A549 (cell line): ENCODE measurements at regions not wholly inside any gene's neighbourhood (a gene's known extent, or its start where the extent isn't known, plus 50 kb on each side); places are given as distances from the start of the nearest gene placed in this dataset.
"Not testable (repeated sequence)": the region's sequence is repeated elsewhere in the genome, so short reads cannot be mapped to it uniquely, and the experiment has no call there.

ENCODE experiments used
- ATAC-seq, 2 experiments: fragments of 200-7000 bp in 1 of 2; fragments of >200 bp in 1 of 2; cut with Nextera tagmentation in 1 of 2; cut with Tn5 transposase in 1 of 2; 3 replicates each; pipeline versions ENCODE4 v1.8.0 to v1.9.1; 2018 to 2020; ENCODE audit warnings: mild to moderate bottlenecking in 1 of 2, moderate library complexity in 1 of 2
- CTCF ChIA-PET: fragments of 300-600 bp; sonication (Branson Sonifier 250); formaldehyde crosslinking; extraction: SDS; loops from one replicate; lab custom pipeline; 2021; ENCODE audit warnings: antibody characterized with exemption, inconsistent platforms; lab: Yijun Ruan, JAX
- POLR2A ChIA-PET: fragments of 350-600 bp; formaldehyde crosslinking; extraction: SDS; loops from one replicate; lab custom pipeline; 2021; ENCODE audit warnings: antibody characterized with exemption, inconsistent platforms; lab: Yijun Ruan, JAX
- DNase-seq, 2 experiments: peaks; one replicate each; pipeline versions ENCODE4 v3.0.0 to v3.0.0-alpha.2; 2011 to 2016; ENCODE audit warnings: low read depth in 1 of 2, low spot score in 1 of 2
- FAIRE-seq: peaks from 2 replicates; lab custom pipeline; 2011; peaks lifted over from hg19 to GRCh38; lab: Jason Lieb, UNC
- H3K27ac ChIP-seq, 2 experiments: fragments of >200 bp; sonication (Bioruptor Twin); formaldehyde crosslinking; 3 replicates each; pipeline ENCODE4 v1.5.1; 2016 to 2017
- H3K4me1 ChIP-seq: fragments of >200 bp; sonication (Bioruptor Twin); formaldehyde crosslinking; 3 replicates; pipeline ENCODE4 v1.6.1; 2016
- H3K4me2 ChIP-seq: fragments of >200 bp; sonication (Bioruptor Twin); formaldehyde crosslinking; 3 replicates; pipeline ENCODE4 v1.6.1; 2016
- H3K4me3 ChIP-seq: fragments of >200 bp; sonication (Bioruptor Twin); formaldehyde crosslinking; 3 replicates; pipeline ENCODE4 v1.5.1; 2016
- H3K9me3 ChIP-seq: fragments of >200 bp; sonication (Bioruptor Twin); formaldehyde crosslinking; 3 replicates; pipeline ENCODE4 v1.6.1; 2016
- CEBPB ChIP-seq, 2 experiments: fragments of >200 bp in 1 of 2; sonication (Bioruptor Twin) in 1 of 2; formaldehyde crosslinking in 1 of 2; IDR thresholded peaks; 2 replicates each; pipeline ENCODE4 v1.6.1; 2012 to 2016
- CHD4 ChIP-seq: fragments of 200-600 bp; sonication (generic); IDR thresholded peaks from 2 replicates; pipeline ENCODE4 v1.6.1; 2016; ENCODE audit warnings: antibody characterized with exemption, mild to moderate bottlenecking, borderline replicate concordance
- CTCF ChIP-seq: fragments of >200 bp; sonication (Bioruptor Twin); formaldehyde crosslinking; IDR thresholded peaks from 3 replicates; pipeline ENCODE4 v1.5.1; 2016
- EHF ChIP-seq: fragments of 250-450 bp; sonication (Bioruptor Pico); IDR thresholded peaks from 2 replicates; pipeline ENCODE4 v1.5.0; 2020; ENCODE audit warnings: mild to moderate bottlenecking
- EHMT2 ChIP-seq: fragments of 200-600 bp; sonication (generic); IDR thresholded peaks from 2 replicates; pipeline ENCODE4 v1.6.1; 2016; ENCODE audit warnings: antibody characterized with exemption, low read depth, mild to moderate bottlenecking, moderate library complexity
- ELK1 ChIP-seq: fragments of 150-350 bp; IDR thresholded peaks from 2 replicates; pipeline ENCODE4 v1.6.1; 2014; ENCODE audit warnings: low read depth, mild to moderate bottlenecking, low read length
- EP300 ChIP-seq, 2 experiments: fragments of >200 bp; sonication (Bioruptor Twin); formaldehyde crosslinking; IDR thresholded peaks; 2 replicates in 1 of 2; 3 replicates in 1 of 2; pipeline ENCODE4 v1.6.1; 2016 to 2017
- FOSB ChIP-seq: fragments of 250-450 bp; sonication (Bioruptor Pico); IDR thresholded peaks from 2 replicates; pipeline ENCODE4 v1.5.0; 2020; ENCODE audit warnings: mild to moderate bottlenecking, moderate library complexity
- FOXS1 ChIP-seq: fragments of 250-450 bp; sonication (Bioruptor Pico); IDR thresholded peaks from 2 replicates; pipeline ENCODE4 v1.5.0; 2020; ENCODE audit warnings: mild to moderate bottlenecking, moderate library complexity
- GATA3 ChIP-seq: IDR thresholded peaks from 2 replicates; pipeline ENCODE4 v1.6.1; 2012; ENCODE audit warnings: borderline replicate concordance
- HOXB13 ChIP-seq: fragments of 250-450 bp; sonication (Bioruptor Pico); IDR thresholded peaks from 2 replicates; pipeline ENCODE4 v1.5.0; 2020; ENCODE audit warnings: low read depth, mild to moderate bottlenecking, moderate library complexity
- HOXB5 ChIP-seq: fragments of 250-450 bp; sonication (Bioruptor Pico); IDR thresholded peaks from 2 replicates; pipeline ENCODE4 v1.5.0; 2020; ENCODE audit warnings: mild to moderate bottlenecking, moderate library complexity
- JUN ChIP-seq, 2 experiments: fragments of >200 bp; sonication (Bioruptor Twin); formaldehyde crosslinking; IDR thresholded peaks; 2 replicates in 1 of 2; 3 replicates in 1 of 2; pipeline ENCODE4 v1.6.1; 2016 to 2017
- JUNB ChIP-seq: fragments of >200 bp; sonication (Bioruptor Twin); formaldehyde crosslinking; IDR thresholded peaks from 2 replicates; pipeline ENCODE4 v1.6.1; 2016
- KDM5A ChIP-seq: fragments of 200-600 bp; sonication (generic); IDR thresholded peaks from 2 replicates; pipeline ENCODE4 v1.6.1; 2016; ENCODE audit warnings: antibody characterized with exemption, mild to moderate bottlenecking
- MAFK ChIP-seq: fragments of 450-650 bp; IDR thresholded peaks from 2 replicates; pipeline ENCODE4 v1.6.1; 2014; ENCODE audit not compliant: partially characterized antibody
- MAZ ChIP-seq: fragments of 150-350 bp; IDR thresholded peaks from 2 replicates; pipeline ENCODE4 v1.6.1; 2014; ENCODE audit warnings: antibody characterized with exemption, low read depth, low read length, borderline replicate concordance
- NR3C1 ChIP-seq: fragments of >200 bp; sonication (Bioruptor Twin); formaldehyde crosslinking; IDR thresholded peaks from 3 replicates; pipeline ENCODE4 v1.6.1; 2017
- PBX3 ChIP-seq: IDR thresholded peaks from 2 replicates; pipeline ENCODE4 v1.6.1; 2012
- POLR2A ChIP-seq: IDR thresholded peaks from 2 replicates; pipeline ENCODE4 v1.6.1; 2012; ENCODE audit warnings: mild to moderate bottlenecking, low read length
- RARB ChIP-seq: fragments of 250-450 bp; sonication (Bioruptor Pico); IDR thresholded peaks from 2 replicates; pipeline ENCODE4 v1.8.0; 2021; ENCODE audit warnings: mild to moderate bottlenecking, moderate library complexity
- RFX5 ChIP-seq: fragments of 450-650 bp; IDR thresholded peaks from 2 replicates; pipeline ENCODE4 v1.7.1; 2014; ENCODE audit warnings: antibody characterized with exemption, mild to moderate bottlenecking, moderate library complexity
- SREBF2 ChIP-seq: fragments of 450-650 bp; IDR thresholded peaks from 2 replicates; pipeline ENCODE4 v1.6.1; 2014; ENCODE audit warnings: mild to moderate bottlenecking, moderate library complexity
- TFCP2L1 ChIP-seq: fragments of 250-450 bp; sonication (Bioruptor Pico); IDR thresholded peaks from 2 replicates; pipeline ENCODE4 v1.5.0; 2021; ENCODE audit warnings: mild to moderate bottlenecking
- TP53 ChIP-seq: fragments of 250-450 bp; sonication (Bioruptor Pico); IDR thresholded peaks from 2 replicates; pipeline ENCODE4 v1.5.0; 2021; ENCODE audit warnings: mild to moderate bottlenecking, moderate library complexity
- WGBS: methylation state at CpG from one replicate; pipeline ENCODE4 v1.1.6; 2017; ENCODE audit errors: missing lambda C conversion rate; 5-methylcytosine and 5-hydroxymethylcytosine counted together

- FAIRE-seq (no peak), DNase-seq (no peak), ATAC-seq (no peak)
- CTCF ChIA-PET = no interaction called here
- Histone ChIP-seq H3K4me3 (no peak overlapping the region), H3K4me1 (no peaks in the 10 kb centered on the region; the same call in 2 of the 3 replicates), H3K4me2 (no peak overlapping the region), H3K9me3 (no peaks in the 10 kb centered on the region), H3K27ac (no peak overlapping the region)
- 53% methylated on average over 2 of the region's 2 CpGs for WGBS
- POLR2A ChIA-PET = no interaction called here
- TF ChIP-seq EP300 (IDR thresholded peaks at IDR 0.05) (no peak), RARB (CRISPR knock-in tag) (no peak), FOSB (CRISPR knock-in tag) (no peak), NR3C1 (no peak), TP53 (no peak), ELK1 (no peak), CTCF (no peak), HOXB13 (CRISPR knock-in tag) (no peak), JUN (IDR thresholded peaks at IDR 0.05) (no peak), TFCP2L1 (CRISPR knock-in tag) (no peak), PBX3 (no peak), CEBPB (IDR thresholded peaks at IDR 0.05) (no peak)
- TF ChIP-seq, all 56 proteins: peak for 0
Observed at GRCh38 chr6:126724821-126725220, 384.9 kb downstream of the CENPW start.

GRCh38 chr6:126726454-126726853 is 386.5 kb downstream of the CENPW start:
- WGBS = 34% methylated on average over 3 of the region's 7 CpGs
- POLR2A ChIA-PET, H3K4me1 ChIP-seq, DNase-seq, H3K4me3 ChIP-seq, ATAC-seq, H3K4me2 ChIP-seq, CTCF ChIA-PET, H3K9me3 ChIP-seq, FAIRE-seq, H3K27ac ChIP-seq: not testable (repeated sequence)

GRCh38 chr6:126738146-126738545 is 380.3 kb upstream of the RSPO3 start:
- no peaks in the 10 kb centered on the region for H3K9me3 ChIP-seq
- H3K4me2 ChIP-seq = no peak overlapping the region
- H3K27ac ChIP-seq = no peak overlapping the region
- no peaks in the 10 kb centered on the region for H3K4me1 ChIP-seq
- POLR2A ChIA-PET = no interaction called here
- CTCF ChIA-PET = no interaction called here
- WGBS = 88% methylated on average over 1 of the region's 1 CpG
- no peak for ATAC-seq
- TF ChIP-seq FOXS1 (no peak), HOXB5 (no peak), RFX5 (no peak), TFCP2L1 (CRISPR knock-in tag) (no peak), MAFK (no peak), HOXB13 (CRISPR knock-in tag) (no peak), FOSB (CRISPR knock-in tag) (no peak), EHMT2 (no peak), CEBPB (IDR thresholded peaks at IDR 0.05) (no peak), POLR2A (no peak), CHD4 (no peak), SREBF2 (no peak), JUNB (no peak), JUN (IDR thresholded peaks at IDR 0.05) (no peak), KDM5A (no peak), MAZ (no peak), TP53 (no peak), GATA3 (no peak), EHF (no peak), NR3C1 (no peak)
- H3K4me3 ChIP-seq = no peak overlapping the region
- no peak for FAIRE-seq
- no peak for DNase-seq
